Neural crest cell (in vitro differentiated cells): ENCODE measurements at regions not wholly inside any gene's neighbourhood (a gene's known extent, or its start where the extent isn't known, plus 50 kb on each side); places are given as distances from the start of the nearest gene placed in this dataset.

Experiments
- DNase-seq: peaks from one replicate; pipeline ENCODE4 v3.0.0; 2021; ENCODE audit warnings: low read depth, mixed read lengths, low spot score
- H3K27ac Mint-ChIP-seq: one replicate; pipeline ENCODE4 v1.8.0; 2021; ENCODE audit warnings: mild to moderate bottlenecking, mixed read lengths; ENCODE audit not compliant: unreplicated experiment
- H3K27me3 Mint-ChIP-seq: 2 replicates; pipeline ENCODE4 v1.8.0; 2021; ENCODE audit warnings: low read depth, mild to moderate bottlenecking, mixed read lengths
- H3K36me3 Mint-ChIP-seq: 2 replicates; pipeline ENCODE4 v1.8.0; 2021; ENCODE audit warnings: low read depth, mild to moderate bottlenecking, mixed read lengths
- H3K4me1 Mint-ChIP-seq: 2 replicates; pipeline ENCODE4 v1.8.0; 2021; ENCODE audit warnings: mixed read lengths
- H3K4me3 Mint-ChIP-seq: one replicate; pipeline ENCODE4 v1.8.0; 2021; ENCODE audit warnings: mild to moderate bottlenecking, mixed read lengths
- H3K9me3 Mint-ChIP-seq: 2 replicates; pipeline ENCODE4 v1.8.0; 2021; ENCODE audit warnings: mixed read lengths
- CTCF ChIP-seq: fragments of 200-600 bp; sonication (generic); conservative IDR thresholded peaks from 2 replicates; pipeline ENCODE4 v1.5.0; 2021; ENCODE audit warnings: antibody characterized with exemption, mild to moderate bottlenecking

GRCh38 chr12:29039013-29039412 lies 110.1 kb upstream of the FAR2 start:
- Mint-ChIP-seq H3K4me3 (no peak overlapping the region), H3K4me1 (peaks cover 3% of the 10 kb centered on the region), H3K27ac (no peak overlapping the region), H3K9me3 (peaks cover 3% of the 10 kb centered on the region), H3K27me3 (no peaks in the 10 kb centered on the region), H3K36me3 (no peaks in the 10 kb centered on the region)
- no peak for TF ChIP-seq CTCF
- DNase-seq, result no peak

- peaks cover 3% of the 10 kb centered on the region for H3K9me3 Mint-ChIP-seq
- H3K27me3 Mint-ChIP-seq, result no peaks in the 10 kb centered on the region
- no peak overlapping the region for H3K27ac Mint-ChIP-seq
- peaks cover 3% of the 10 kb centered on the region for H3K4me1 Mint-ChIP-seq
- H3K4me3 Mint-ChIP-seq, result no peak overlapping the region
- no peaks in the 10 kb centered on the region for H3K36me3 Mint-ChIP-seq
- no peak for DNase-seq
- TF ChIP-seq CTCF, result no peak
Measured at GRCh38 chr12:29041621-29042020, 107.5 kb upstream of the FAR2 start.

GRCh38 chr12:29043069-29043468 lies 106.0 kb upstream of the FAR2 start:
- H3K27me3 Mint-ChIP-seq, result no peaks in the 10 kb centered on the region
- no peak overlapping the region for H3K4me3 Mint-ChIP-seq
- peaks cover 2% of the 10 kb centered on the region for H3K36me3 Mint-ChIP-seq
- no peak for TF ChIP-seq CTCF
- H3K4me1 Mint-ChIP-seq, result peaks cover 3% of the 10 kb centered on the region
- no peak overlapping the region for H3K27ac Mint-ChIP-seq
- DNase-seq, result no peak
- peaks cover 6% of the 10 kb centered on the region for H3K9me3 Mint-ChIP-seq

- Mint-ChIP-seq H3K27me3 (no peaks in the 10 kb centered on the region), H3K9me3 (peaks cover 2% of the 10 kb centered on the region), H3K4me1 (peaks cover 3% of the 10 kb centered on the region), H3K27ac (no peak overlapping the region), H3K36me3 (peaks cover 2% of the 10 kb centered on the region), H3K4me3 (no peak overlapping the region)
- TF ChIP-seq CTCF, result no peak
- DNase-seq, result no peak
Measured at GRCh38 chr12:29044799-29045198, 104.3 kb upstream of the FAR2 start.

GRCh38 chr12:29048787-29049186 lies 100.3 kb upstream of the FAR2 start:
- no peak for TF ChIP-seq CTCF
- no peaks in the 10 kb centered on the region for H3K4me1 Mint-ChIP-seq
- H3K36me3 Mint-ChIP-seq, result peaks cover 2% of the 10 kb centered on the region
- H3K9me3 Mint-ChIP-seq, result peaks cover 12% of the 10 kb centered on the region
- no peak overlapping the region for H3K4me3 Mint-ChIP-seq
- DNase-seq, result no peak
- no peaks in the 10 kb centered on the region for H3K27me3 Mint-ChIP-seq
- H3K27ac Mint-ChIP-seq, result no peak overlapping the region

GRCh38 chr12:29050503-29050902 lies 98.6 kb upstream of the FAR2 start:
- H3K27ac Mint-ChIP-seq, result no peak overlapping the region
- peaks cover 2% of the 10 kb centered on the region for H3K36me3 Mint-ChIP-seq
- H3K27me3 Mint-ChIP-seq, result no peaks in the 10 kb centered on the region
- no peaks in the 10 kb centered on the region for H3K4me1 Mint-ChIP-seq
- DNase-seq, result no peak
- peaks cover 12% of the 10 kb centered on the region for H3K9me3 Mint-ChIP-seq
- TF ChIP-seq CTCF, result no peak
- no peak overlapping the region for H3K4me3 Mint-ChIP-seq
